SK-N-SH treated with all-trans-retinoic acid at 6 μM for 48 hours (cell line): ENCODE measurements at regions not wholly inside any gene's neighbourhood (a gene's known extent, or its start where the extent isn't known, plus 50 kb on each side); places are given as distances from the start of the nearest gene placed in this dataset.

Experiments used
- ARNTL ChIP-seq: fragments of 450-650 bp; formaldehyde crosslinking; IDR thresholded peaks from 2 replicates; pipeline ENCODE4 v1.5.0; 2020; ENCODE audit warnings: low read depth, mild to moderate bottlenecking, moderate library complexity, borderline replicate concordance
- BACH2 ChIP-seq: fragments of 250-450 bp; sonication (Bioruptor Pico); IDR thresholded peaks from 2 replicates; pipeline ENCODE4 v1.9.0; 2021; ENCODE audit warnings: mild to moderate bottlenecking, borderline replicate concordance
- CREB5 ChIP-seq: fragments of 250-450 bp; sonication (Bioruptor Pico); IDR thresholded peaks from 2 replicates; pipeline ENCODE4 v1.5.1; 2020; ENCODE audit warnings: low read depth, mild to moderate bottlenecking, moderate library complexity
- CSDC2 ChIP-seq: fragments of 250-450 bp; sonication (Bioruptor Pico); IDR thresholded peaks from 2 replicates; pipeline ENCODE4 v1.5.0; 2020; ENCODE audit warnings: mild to moderate bottlenecking, moderate library complexity
- ESRRG ChIP-seq: fragments of 250-450 bp; sonication (Bioruptor Pico); IDR thresholded peaks from 2 replicates; pipeline ENCODE4 v1.6.1; 2021; ENCODE audit warnings: mild to moderate bottlenecking
- OSR1 ChIP-seq: fragments of 250-450 bp; sonication (Bioruptor Pico); IDR thresholded peaks from 2 replicates; pipeline ENCODE4 v1.8.0; 2022; ENCODE audit warnings: moderate library complexity, mild to moderate bottlenecking, inconsistent platforms
- PATZ1 ChIP-seq: fragments of 250-450 bp; sonication (Bioruptor Pico); IDR thresholded peaks from 2 replicates; pipeline ENCODE4 v1.8.0; 2020; ENCODE audit warnings: mild to moderate bottlenecking, moderate library complexity, borderline replicate concordance
- SNAI2 ChIP-seq: fragments of 250-450 bp; sonication (Bioruptor Pico); IDR thresholded peaks from 2 replicates; pipeline ENCODE4 v1.5.0; 2020; ENCODE audit warnings: mild to moderate bottlenecking, moderate library complexity
- TCF4 ChIP-seq: fragments of 250-450 bp; sonication (Bioruptor Pico); IDR thresholded peaks from 2 replicates; pipeline ENCODE4 v1.8.0; 2021; ENCODE audit warnings: mild to moderate bottlenecking, moderate library complexity, borderline replicate concordance
- ZFP3 ChIP-seq: fragments of 250-450 bp; sonication (Bioruptor Pico); IDR thresholded peaks from 2 replicates; pipeline ENCODE4 v1.5.0; 2020; ENCODE audit warnings: mild to moderate bottlenecking, moderate library complexity
- ZNF70 ChIP-seq: fragments of 450-650 bp; formaldehyde crosslinking; IDR thresholded peaks from 2 replicates; pipeline ENCODE4 v1.5.0; 2020; ENCODE audit warnings: mild to moderate bottlenecking, moderate library complexity

- TF ChIP-seq CREB5, result no peak
- no peak for TF ChIP-seq PATZ1 (CRISPR knock-in tag)
- TF ChIP-seq TCF4 (CRISPR knock-in tag), result no peak
- no peak for TF ChIP-seq OSR1 (CRISPR knock-in tag)
- TF ChIP-seq ARNTL (CRISPR knock-in tag), result no peak
- no peak for TF ChIP-seq BACH2 (CRISPR knock-in tag)
- no peak for TF ChIP-seq ZFP3
- TF ChIP-seq SNAI2 (CRISPR knock-in tag), result no peak
- TF ChIP-seq ESRRG, result no peak
- no peak for TF ChIP-seq CSDC2 (CRISPR knock-in tag)
- no peak for TF ChIP-seq ZNF70 (CRISPR knock-in tag)
Observed at GRCh38 chr14:54331516-54331915, 65.3 kb upstream of the CDKN3 start.
